Activated CD8-positive, alpha-beta memory T cell treated with anti-CD3 and anti-CD28 coated beads, Interleukin-2, amount 50 U/mL, for 1 hour (primary cell): ENCODE measurements at regions not wholly inside any gene's neighbourhood (a gene's known extent, or its start where the extent isn't known, plus 50 kb on each side); places are given as distances from the start of the nearest gene placed in this dataset.
"Not testable (repeated sequence)": the region's sequence is repeated elsewhere in the genome, so short reads cannot be mapped to it uniquely, and the experiment has no call there.

ENCODE experiments used
- DNase-seq: peaks from one replicate; pipeline ENCODE4 v3.0.0-alpha.2; 2020; ENCODE audit errors: extremely low read depth

DNA sequence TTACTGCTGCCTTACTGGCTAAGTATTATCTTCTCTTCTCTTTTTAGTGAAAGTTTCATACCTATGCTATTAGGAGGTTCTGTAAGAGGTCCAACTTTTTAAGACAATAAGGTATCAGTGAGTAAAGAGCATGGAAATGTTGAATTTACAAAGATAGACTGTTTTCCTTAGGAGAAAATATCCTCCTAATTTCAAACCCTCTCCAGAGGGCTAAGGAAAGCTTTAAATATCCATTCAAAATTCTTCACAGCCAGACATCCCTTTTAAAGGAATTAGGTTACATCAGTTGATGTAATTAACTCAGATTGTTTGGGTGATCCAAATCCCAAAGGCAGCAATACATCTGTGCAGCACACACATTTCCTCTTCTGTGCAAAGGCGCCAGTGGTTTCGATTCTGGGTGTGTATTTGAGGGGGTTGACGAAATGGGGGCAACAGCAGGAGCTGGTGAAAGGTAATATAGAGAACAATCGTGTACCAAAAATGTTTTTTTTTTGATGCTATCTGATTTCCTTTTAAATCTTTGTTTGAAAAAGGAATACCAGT, 273.8 kb upstream of the RPS23 start:
- DNase-seq, result no peak

GRCh38 chr5:82551192-82551591, 273.0 kb upstream of the RPS23 start:
- DNase-seq, result no peak

DNA sequence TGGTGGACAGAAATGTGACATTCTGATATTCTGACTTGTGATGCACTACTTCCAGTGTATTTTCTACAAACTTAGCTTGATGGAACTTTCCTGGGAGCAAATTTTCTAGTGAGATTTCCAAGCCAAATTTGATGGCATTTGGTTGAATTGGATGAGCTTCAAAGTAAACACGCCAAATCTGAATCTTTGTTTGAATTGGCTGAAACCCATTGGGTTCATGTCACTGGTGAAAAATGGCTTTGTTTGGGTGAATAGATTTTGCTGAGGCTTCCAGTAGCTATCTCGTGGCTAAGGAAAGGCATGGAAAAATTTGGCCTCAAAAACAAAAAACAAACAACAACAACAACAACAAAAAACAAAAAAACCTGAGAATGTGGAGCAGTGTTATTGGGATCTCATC, 271.1 kb upstream of the RPS23 start:
- no peak for DNase-seq

DNA sequence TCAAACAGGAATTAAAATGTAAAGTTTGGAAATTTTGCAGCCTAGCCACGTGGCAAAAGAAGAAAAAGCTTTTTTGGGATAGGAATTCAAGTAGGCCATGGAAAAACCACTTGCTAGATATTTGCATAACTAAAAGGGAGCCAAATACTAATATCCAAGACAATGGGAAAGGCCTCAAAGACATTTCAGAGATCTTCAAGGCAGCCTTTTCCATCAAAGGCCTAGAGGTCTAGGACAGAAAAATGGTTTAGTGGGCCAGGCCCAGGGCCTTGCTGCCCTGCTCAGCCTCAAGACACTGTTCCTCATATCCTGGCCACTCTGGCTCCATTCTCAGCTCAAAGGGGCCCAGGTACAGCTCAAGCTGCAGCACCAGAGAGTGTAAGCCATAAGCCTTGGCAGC, 265.9 kb upstream of the RPS23 start:
- no peak for DNase-seq

GRCh38 chr5:82540301-82540700, 262.1 kb upstream of the RPS23 start:
- no peak for DNase-seq

- DNase-seq, result no peak
These were observed 260.3 kb upstream of the RPS23 start for GRCh38 chr5:82538339-82539034.

- no peak for DNase-seq
These were observed 259.6 kb upstream of the RPS23 start for GRCh38 chr5:82537687-82538306.

DNA sequence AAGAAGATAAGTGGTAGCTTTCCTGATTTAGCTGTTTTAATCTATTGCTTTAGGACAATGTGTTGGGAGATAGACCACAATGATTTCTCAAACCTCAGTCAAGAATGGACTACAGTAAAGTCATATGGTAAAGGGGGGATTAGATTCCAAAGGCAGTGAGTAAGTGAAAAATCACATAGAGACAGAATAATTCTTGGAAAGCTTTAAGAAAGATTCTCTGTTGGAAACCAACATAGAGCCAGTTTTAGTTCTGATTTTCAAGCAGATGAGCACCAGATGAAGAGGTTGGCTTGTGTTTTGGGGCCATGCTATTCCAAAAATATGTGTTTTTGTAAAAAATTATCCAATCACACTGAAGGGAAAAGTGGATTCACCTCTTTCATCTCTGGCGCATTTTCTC, 256.8 kb upstream of the RPS23 start:
- no peak for DNase-seq

DNA sequence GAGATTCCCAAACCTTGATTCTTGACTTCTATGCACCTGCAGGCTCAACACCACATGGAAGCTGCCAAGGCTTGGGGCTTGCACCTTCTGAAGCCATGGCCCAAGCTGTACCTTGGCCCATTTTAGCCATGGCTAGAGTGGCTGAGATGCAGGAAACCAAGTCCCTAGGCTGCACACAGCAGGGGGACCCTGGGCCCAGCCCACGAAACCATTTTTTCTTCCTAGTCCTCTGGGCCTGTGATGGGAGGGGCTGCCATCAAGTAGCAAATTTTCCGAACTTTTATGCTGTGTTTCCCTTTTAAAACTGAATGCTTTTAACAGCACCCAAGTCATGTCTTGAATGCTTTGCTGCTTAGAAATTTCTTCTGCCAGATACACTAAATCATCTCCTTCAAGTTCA, 253.9 kb upstream of the RPS23 start:
- not testable (repeated sequence) for DNase-seq

GRCh38 chr5:82526540-82526939, 248.4 kb upstream of the RPS23 start:
- DNase-seq, result no peak

DNA sequence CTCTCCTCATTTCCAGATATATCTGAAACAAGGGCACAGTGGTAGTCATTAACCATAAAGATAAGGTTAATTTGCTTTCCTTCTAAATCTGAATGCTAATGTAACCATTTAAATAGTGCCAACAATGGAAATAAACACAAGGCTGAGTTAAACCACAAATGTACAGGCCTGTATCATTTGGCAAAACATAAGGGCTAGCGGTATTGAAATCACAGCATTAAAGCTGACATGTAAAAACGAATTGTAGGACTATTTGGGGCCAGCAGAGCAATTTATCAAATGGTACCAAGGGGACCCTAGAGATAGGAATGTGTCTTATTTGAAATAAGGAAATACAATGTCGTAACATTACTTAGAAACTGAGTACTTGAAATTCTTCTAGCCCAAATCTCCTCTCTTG, 247.5 kb upstream of the RPS23 start:
- DNase-seq, result no peak

DNA sequence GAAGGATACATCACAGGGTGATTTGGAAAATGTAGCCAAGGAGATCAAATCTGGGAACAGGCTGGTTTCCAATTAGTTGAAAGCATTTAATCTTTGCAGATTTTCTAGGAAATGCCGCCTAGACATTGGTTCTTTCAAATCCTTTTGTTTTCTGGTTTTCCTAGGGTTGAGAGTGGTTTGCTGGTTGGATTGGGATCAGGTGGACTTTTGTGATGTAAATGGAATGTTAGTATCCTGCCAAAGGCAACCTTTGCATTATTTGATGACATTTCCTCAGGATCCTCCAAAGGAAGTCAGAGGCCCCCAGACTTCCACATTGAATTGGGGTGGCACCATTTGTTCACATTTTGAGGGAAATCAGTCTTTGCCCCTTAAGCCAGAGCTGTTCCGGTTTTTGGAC, 245.5 kb upstream of the RPS23 start:
- no peak for DNase-seq

GRCh38 chr5:82522897-82523296, 244.7 kb upstream of the RPS23 start:
- DNase-seq, result no peak

- no peak for DNase-seq
These were observed 243.4 kb upstream of the RPS23 start for GRCh38 chr5:82521431-82522051.

GRCh38 chr5:82519558-82519957, 241.4 kb upstream of the RPS23 start:
- no peak for DNase-seq

DNA sequence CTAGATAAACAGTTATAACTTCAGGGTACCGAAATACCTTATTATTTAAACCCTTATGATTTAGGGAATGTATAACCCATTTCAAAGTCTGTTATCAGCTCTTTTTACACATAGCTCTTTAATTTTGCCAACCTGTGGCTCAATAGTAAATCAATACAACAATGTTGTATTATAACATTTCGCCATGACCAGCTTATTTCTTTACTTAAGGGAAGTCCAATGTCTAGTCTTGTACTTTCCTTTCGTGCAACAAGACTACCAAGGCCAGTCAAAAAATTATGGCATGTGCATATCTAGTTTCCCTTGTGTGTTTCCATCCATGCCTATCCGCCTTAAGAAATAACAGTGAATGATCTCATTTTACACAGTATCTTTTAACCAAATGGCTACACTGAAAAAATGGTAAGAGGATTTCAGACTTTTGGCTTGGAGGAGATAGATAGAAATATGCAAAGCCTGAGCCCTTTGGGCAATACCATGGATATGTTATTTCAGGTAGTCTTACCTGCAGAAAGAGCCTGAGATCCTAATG, 239.5 kb upstream of the RPS23 start:
- DNase-seq, result no peak

GRCh38 chr5:82513738-82514137, 235.6 kb upstream of the RPS23 start:
- no peak for DNase-seq

- DNase-seq, result no peak
These were observed 233.9 kb upstream of the RPS23 start for GRCh38 chr5:82512025-82512424.

GRCh38 chr5:82511134-82511533, 233.0 kb upstream of the RPS23 start:
- DNase-seq, result no peak

DNA sequence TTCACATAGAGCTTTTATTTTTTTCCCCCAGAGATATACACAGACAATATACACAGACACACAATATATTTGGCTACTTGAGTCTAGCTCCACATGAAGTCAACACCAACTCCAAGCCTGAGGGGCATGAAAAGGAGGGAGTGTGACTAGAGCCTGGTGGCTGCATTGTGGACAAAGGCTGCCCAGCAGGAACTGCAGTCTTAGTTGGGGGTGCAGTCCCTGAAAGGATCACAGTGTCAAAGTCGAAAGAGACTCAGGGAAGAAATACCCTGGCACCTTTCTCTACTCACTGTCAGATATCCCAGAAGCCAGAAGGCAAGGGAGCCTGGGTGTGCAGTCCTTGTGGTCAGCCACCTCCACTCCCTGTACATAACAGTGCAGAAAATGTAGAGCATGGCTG, 231.6 kb upstream of the RPS23 start:
- DNase-seq, result no peak

- DNase-seq, result not testable (repeated sequence)
These were observed 228.2 kb upstream of the RPS23 start for GRCh38 chr5:82506390-82506789.

DNA sequence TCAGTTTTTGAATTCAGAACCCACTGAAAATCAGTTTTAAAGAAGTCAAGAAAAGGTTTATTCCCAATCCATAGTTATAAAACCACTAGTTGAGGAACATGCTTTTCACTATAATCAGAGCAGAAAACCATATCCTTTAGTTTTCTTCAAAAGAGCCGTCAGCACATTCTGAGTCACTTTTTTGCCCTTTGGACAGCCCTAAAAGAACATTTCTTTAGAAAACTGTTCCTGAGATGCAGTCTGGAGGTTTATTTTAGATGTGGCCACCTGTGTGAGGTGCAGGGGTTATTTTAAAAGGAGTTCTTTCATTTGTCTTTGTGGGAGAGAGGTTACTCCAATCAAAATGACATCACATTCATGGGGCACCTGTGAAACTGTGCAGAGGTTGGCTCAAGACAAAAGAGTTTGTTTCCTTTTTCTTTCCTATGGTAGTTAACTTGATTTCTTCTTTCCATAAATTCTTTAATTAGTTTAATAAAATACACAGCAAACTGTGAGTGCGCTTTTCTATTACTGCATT, 221.6 kb upstream of the RPS23 start:
- DNase-seq, result no peak

GRCh38 chr5:82497242-82497641, 219.1 kb upstream of the RPS23 start:
- DNase-seq, result no peak
